ENCODE measurements at regions not wholly inside any gene's neighbourhood (a gene's known extent, or its start where the extent isn't known, plus 50 kb on each side); places are given as distances from the start of the nearest gene placed in this dataset.
"Not testable (repeated sequence)": the region's sequence is repeated elsewhere in the genome, so short reads cannot be mapped to it uniquely, and the experiment has no call there.

- H2BK15ac ChIP-seq (ENCODE audit: low read length); H3K27ac ChIP-seq (ENCODE audit: low read depth, low read length); H3K9ac ChIP-seq (replicated peaks in 1 of 4; ENCODE audit: extremely low read depth in 1 of 4, low read depth in 3 of 4, low read length in 3 of 4); H3K36me3 ChIP-seq (ENCODE audit: control insufficient read depth in 2 of 4, insufficient read depth in 4 of 4, low read length in 3 of 4); H3K4me3 ChIP-seq (ENCODE audit: extremely low read depth in 1 of 4, insufficient read depth in 2 of 4, low read depth in 3 of 4, low read length in 4 of 4); H3K79me2 ChIP-seq (ENCODE audit: control insufficient read depth in 1 of 2, insufficient read depth in 2 of 2, low read length in 2 of 2); H2AFZ ChIP-seq (ENCODE audit: low read length); H4K20me1 ChIP-seq (replicated peaks in 1 of 2; ENCODE audit: control insufficient read depth in 1 of 2, insufficient read depth in 2 of 2, low read length in 2 of 2); H3K27me3 ChIP-seq (replicated peaks in 1 of 4; ENCODE audit: control insufficient read depth in 3 of 4, extremely low read depth in 1 of 4, insufficient read depth in 3 of 4, low read length in 3 of 4); FAIRE-seq; H3K56ac ChIP-seq (replicated peaks; ENCODE audit: insufficient read length, low read depth, low read length); H3K79me1 ChIP-seq (ENCODE audit: low read depth, low read length); H3K23me2 ChIP-seq (ENCODE audit: low read depth, low read length); H3K14ac ChIP-seq (ENCODE audit: insufficient read length); H3K4ac ChIP-seq (replicated peaks; ENCODE audit: insufficient read length, low read depth, low read length); H3K9me3 ChIP-seq (ENCODE audit: insufficient read depth in 2 of 2, low read depth in 1 of 2, low read length in 1 of 2); H4K8ac ChIP-seq (ENCODE audit: extremely low read depth, insufficient read depth, low read length); H3K4me2 ChIP-seq (ENCODE audit: insufficient read depth in 1 of 2, low read depth in 2 of 2, low read length in 2 of 2); H4K5ac ChIP-seq (ENCODE audit: insufficient read length, low read depth, low read length); H3K23ac ChIP-seq (ENCODE audit: insufficient read length): not testable (repeated sequence)
- Histone ChIP-seq H2AK5ac (ENCODE audit: low read depth, low read length) (0 out of 2 replicates have a peak overlapping the region, but pooled peaks have one; percentile 61), H2BK20ac (ENCODE audit: low read length) (peak overlapping the region; percentile 97; the same call in 1 of the 2 replicates), H3K4me1 (replicated peaks in 1 of 4; ENCODE audit: control insufficient read depth in 3 of 4, insufficient read depth in 4 of 4, low read length in 3 of 4) (peaks cover 6 to 25% (median 22%) of the 10 kb centered on the region in 4 experiments; a peak in 5 of 7 replicates), H2BK12ac (ENCODE audit: low read depth, low read length) (peak overlapping the region; percentile 95; the same call in 1 of the 2 replicates), H3K18ac (ENCODE audit: extremely low read depth, low read length) (peak overlapping the region; percentile 44; the same call in 1 of the 2 replicates), H4K91ac (replicated peaks; ENCODE audit: insufficient read length, low read length) (peak overlapping the region; percentile 81), H2BK120ac (replicated peaks; ENCODE audit: low read depth, low read length) (peak overlapping the region; percentile 47), H2BK5ac (ENCODE audit: low read depth, low read length) (peak overlapping the region; percentile 98; the same call in 1 of the 2 replicates)
- DNase-seq (ENCODE audit: low read depth in 1 of 2, low spot score in 2 of 2): peak in 1 of 2 experiments; percentile 17
- ChIA-PET CTCF (ENCODE audit: partially characterized antibody) (interaction anchor here (0.6 to 1.7 kb wide), 3 partner anchors 12 to 38 kb away, joined by 3 to 7 read pairs (median 4); no protein-coding TSS in a partner anchor), POLR2A (ENCODE audit: partially characterized antibody) (interaction anchor here (5.4 kb wide), 1 partner anchor 21 kb away, joined by 54 read pairs; no protein-coding TSS in a partner anchor)
- WGBS, 2 experiments (ENCODE audit: extremely low coverage in 1 of 2, insufficient coverage in 1 of 2, insufficient read length in 1 of 2, insufficient replicate concordance in 2 of 2, low coverage in 1 of 2, low lambda C conversion rate in 2 of 2, missing lambda C conversion rate in 1 of 2): 81% methylated on average over 5 of the region's 5 CpGs; no CpG with 5 or more reads in 1 of the 2 experiments
Measured at GRCh38 chr18:35848321-35848720, 124.2 kb upstream of the RMP24 start.

GRCh38 chr18:35849241-35849640 is 123.2 kb upstream of the RMP24 start:
- not testable (repeated sequence) for H3K79me1 ChIP-seq (ENCODE audit: low read depth, low read length); H3K4me2 ChIP-seq (ENCODE audit: insufficient read depth in 1 of 2, low read depth in 2 of 2, low read length in 2 of 2); FAIRE-seq; H2AFZ ChIP-seq (ENCODE audit: low read length); H3K4me3 ChIP-seq (ENCODE audit: extremely low read depth in 1 of 4, insufficient read depth in 2 of 4, low read depth in 3 of 4, low read length in 4 of 4); H3K79me2 ChIP-seq (ENCODE audit: control insufficient read depth in 1 of 2, insufficient read depth in 2 of 2, low read length in 2 of 2); H3K27me3 ChIP-seq (replicated peaks in 1 of 4; ENCODE audit: control insufficient read depth in 3 of 4, extremely low read depth in 1 of 4, insufficient read depth in 3 of 4, low read length in 3 of 4); H4K20me1 ChIP-seq (replicated peaks in 1 of 2; ENCODE audit: control insufficient read depth in 1 of 2, insufficient read depth in 2 of 2, low read length in 2 of 2); H3K9me3 ChIP-seq (ENCODE audit: insufficient read depth in 2 of 2, low read depth in 1 of 2, low read length in 1 of 2); H3K23ac ChIP-seq (ENCODE audit: insufficient read length); H3K56ac ChIP-seq (replicated peaks; ENCODE audit: insufficient read length, low read depth, low read length); H3K27ac ChIP-seq (ENCODE audit: low read depth, low read length); H3K14ac ChIP-seq (ENCODE audit: insufficient read length); H3K9ac ChIP-seq (replicated peaks in 1 of 4; ENCODE audit: extremely low read depth in 1 of 4, low read depth in 3 of 4, low read length in 3 of 4); H3K18ac ChIP-seq (ENCODE audit: extremely low read depth, low read length); H4K8ac ChIP-seq (ENCODE audit: extremely low read depth, insufficient read depth, low read length); H2BK15ac ChIP-seq (ENCODE audit: low read length); H3K23me2 ChIP-seq (ENCODE audit: low read depth, low read length); H3K36me3 ChIP-seq (ENCODE audit: control insufficient read depth in 2 of 4, insufficient read depth in 4 of 4, low read length in 3 of 4)
- 85% methylated on average over 2 of the region's 2 CpGs; no CpG with 5 or more reads in 1 of the 2 experiments for WGBS, 2 experiments (ENCODE audit: extremely low coverage in 1 of 2, insufficient coverage in 1 of 2, insufficient read length in 1 of 2, insufficient replicate concordance in 2 of 2, low coverage in 1 of 2, low lambda C conversion rate in 2 of 2, missing lambda C conversion rate in 1 of 2)
- H2BK120ac ChIP-seq (replicated peaks; ENCODE audit: low read depth, low read length): peak overlapping the region; percentile 28
- peak overlapping the region; percentile 99 for H2BK20ac ChIP-seq (ENCODE audit: low read length)
- DNase-seq (ENCODE audit: low read depth in 1 of 2, low spot score in 2 of 2): peak in 1 of 2 experiments; percentile 36
- peaks cover 6 to 25% (median 22%) of the 10 kb centered on the region in 4 experiments; a peak in 5 of 7 replicates for H3K4me1 ChIP-seq (replicated peaks in 1 of 4; ENCODE audit: control insufficient read depth in 3 of 4, insufficient read depth in 4 of 4, low read length in 3 of 4)
- peak overlapping the region; percentile 36 for H4K5ac ChIP-seq (ENCODE audit: insufficient read length, low read depth, low read length)
- peak overlapping the region; percentile 90; the same call in 1 of the 2 replicates for H2AK5ac ChIP-seq (ENCODE audit: low read depth, low read length)
- H3K4ac ChIP-seq (replicated peaks; ENCODE audit: insufficient read length, low read depth, low read length): peak overlapping the region; percentile 21
- peak overlapping the region; percentile 98; the same call in 1 of the 2 replicates for H2BK5ac ChIP-seq (ENCODE audit: low read depth, low read length)
- peak overlapping the region; percentile 52 for H4K91ac ChIP-seq (replicated peaks; ENCODE audit: insufficient read length, low read length)
- POLR2A ChIA-PET (ENCODE audit: partially characterized antibody): interaction anchor here (0.8 to 5.4 kb wide), 5 partner anchors 12 to 31 kb away, joined by 3 to 54 read pairs (median 9); no protein-coding TSS in a partner anchor
- H2BK12ac ChIP-seq (ENCODE audit: low read depth, low read length): peak overlapping the region; percentile 90
- CTCF ChIA-PET (ENCODE audit: partially characterized antibody): interaction anchor here (0.8 to 1.7 kb wide), 6 partner anchors 10 to 21 kb away, joined by 3 to 7 read pairs (median 3); no protein-coding TSS in a partner anchor
